AG04450 (cell line): ENCODE measurements at regions not wholly inside any gene's neighbourhood (a gene's known extent, or its start where the extent isn't known, plus 50 kb on each side); places are given as distances from the start of the nearest gene placed in this dataset.

Source experiments
- CTCF ChIA-PET: fragments of 300-600, 350-600 bp; formaldehyde crosslinking; extraction: SDS; loops from one replicate; lab custom pipeline; 2022; ENCODE audit warnings: antibody characterized with exemption, inconsistent platforms; lab: Charles Lee
- POLR2A ChIA-PET: fragments of 350-600 bp; formaldehyde crosslinking; extraction: SDS; loops from one replicate; lab custom pipeline; 2021; ENCODE audit warnings: antibody characterized with exemption, inconsistent platforms; lab: Yijun Ruan, JAX
- DNase-seq: peaks from one replicate; pipeline ENCODE4 v3.0.0-alpha.2; 2011; ENCODE audit warnings: low read depth, low spot score
- H3K27ac ChIP-seq: one replicate; pipeline ENCODE4 v1.5.1; 2012; ENCODE audit warnings: low read depth, low read length, control low read depth
- H3K27me3 ChIP-seq: one replicate; pipeline ENCODE4 v1.6.0; 2012; ENCODE audit warnings: low read length; ENCODE audit not compliant: control insufficient read depth, insufficient read depth
- H3K4me3 ChIP-seq: 2 replicates; pipeline ENCODE4 v1.5.1; 2011; ENCODE audit warnings: mild to moderate bottlenecking, low read depth, low read length, control low read depth
- H3K9me3 ChIP-seq: 2 replicates; pipeline ENCODE4 v1.5.1; 2012; ENCODE audit warnings: low read length; ENCODE audit not compliant: control insufficient read depth, insufficient read depth
- CTCF ChIP-seq: IDR thresholded peaks from 2 replicates; pipeline ENCODE4 v1.5.1; 2011; ENCODE audit warnings: low read depth, low read length, control low read depth, inconsistent platforms

- no peaks in the 10 kb centered on the region for H3K27me3 ChIP-seq
- H3K9me3 ChIP-seq = no peaks in the 10 kb centered on the region
- TF ChIP-seq CTCF = no peak
- CTCF ChIA-PET = no interaction called here
- POLR2A ChIA-PET = no interaction called here
- no peak for DNase-seq
- H3K4me3 ChIP-seq = no peak overlapping the region
- H3K27ac ChIP-seq = no peak overlapping the region
These were observed 817.9 kb downstream of the SOCS6 start for GRCh38 chr18:71106701-71107100.

- ChIA-PET POLR2A (no interaction called here), CTCF (no interaction called here)
- no peak overlapping the region for H3K27ac ChIP-seq
- TF ChIP-seq CTCF = no peak
- H3K9me3 ChIP-seq = no peaks in the 10 kb centered on the region
- no peaks in the 10 kb centered on the region for H3K27me3 ChIP-seq
- DNase-seq = no peak
- no peak overlapping the region for H3K4me3 ChIP-seq
These were observed 817.2 kb downstream of the SOCS6 start for GRCh38 chr18:71105994-71106546.

GRCh38 chr18:71105078-71105819 lies 816.4 kb downstream of the SOCS6 start:
- Histone ChIP-seq H3K4me3 (no peak overlapping the region), H3K9me3 (no peaks in the 10 kb centered on the region), H3K27me3 (no peaks in the 10 kb centered on the region), H3K27ac (no peak overlapping the region)
- ChIA-PET POLR2A (no interaction called here), CTCF (no interaction called here)
- peak; percentile 3 for DNase-seq
- no peak for TF ChIP-seq CTCF

- CTCF ChIA-PET = no interaction called here
These were observed 790.8 kb downstream of the SOCS6 start for GRCh38 chr18:71079606-71080005.

More at GRCh38 chr18:71079606-71080005, 790.8 kb downstream of the SOCS6 start:
- Histone ChIP-seq H3K9me3 (no peaks in the 10 kb centered on the region), H3K4me3 (no peak overlapping the region), H3K27ac (no peak overlapping the region), H3K27me3 (no peaks in the 10 kb centered on the region)
- no peak for TF ChIP-seq CTCF
- no peak for DNase-seq
- POLR2A ChIA-PET = no interaction called here
